ENCODE measurements at regions not wholly inside any gene's neighbourhood (a gene's known extent, or its start where the extent isn't known, plus 50 kb on each side); places are given as distances from the start of the nearest gene placed in this dataset.

DNA sequence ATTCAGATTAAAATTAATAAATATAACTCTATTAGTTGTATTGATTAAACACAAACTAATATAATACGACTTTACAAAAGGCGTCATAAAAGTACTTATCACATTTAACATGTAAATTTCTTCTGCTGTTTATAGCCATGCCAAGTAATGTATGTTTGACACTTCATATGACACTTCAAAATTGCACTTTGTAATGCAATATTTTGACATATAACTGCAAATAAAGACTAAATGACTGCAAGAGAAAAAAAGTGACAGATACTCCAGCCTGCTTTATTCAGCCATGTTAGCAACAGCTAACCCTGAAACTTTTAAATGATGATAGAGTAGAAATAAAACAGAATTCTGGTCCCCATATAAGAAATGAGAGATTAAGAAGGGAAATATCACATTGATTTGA is 1238.0 kb downstream of the MRPL39 start:
- TF ChIP-seq, protein P1, sequence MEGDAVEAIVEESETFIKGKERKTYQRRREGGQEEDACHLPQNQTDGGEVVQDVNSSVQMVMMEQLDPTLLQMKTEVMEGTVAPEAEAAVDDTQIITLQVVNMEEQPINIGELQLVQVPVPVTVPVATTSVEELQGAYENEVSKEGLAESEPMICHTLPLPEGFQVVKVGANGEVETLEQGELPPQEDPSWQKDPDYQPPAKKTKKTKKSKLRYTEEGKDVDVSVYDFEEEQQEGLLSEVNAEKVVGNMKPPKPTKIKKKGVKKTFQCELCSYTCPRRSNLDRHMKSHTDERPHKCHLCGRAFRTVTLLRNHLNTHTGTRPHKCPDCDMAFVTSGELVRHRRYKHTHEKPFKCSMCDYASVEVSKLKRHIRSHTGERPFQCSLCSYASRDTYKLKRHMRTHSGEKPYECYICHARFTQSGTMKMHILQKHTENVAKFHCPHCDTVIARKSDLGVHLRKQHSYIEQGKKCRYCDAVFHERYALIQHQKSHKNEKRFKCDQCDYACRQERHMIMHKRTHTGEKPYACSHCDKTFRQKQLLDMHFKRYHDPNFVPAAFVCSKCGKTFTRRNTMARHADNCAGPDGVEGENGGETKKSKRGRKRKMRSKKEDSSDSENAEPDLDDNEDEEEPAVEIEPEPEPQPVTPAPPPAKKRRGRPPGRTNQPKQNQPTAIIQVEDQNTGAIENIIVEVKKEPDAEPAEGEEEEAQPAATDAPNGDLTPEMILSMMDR (IDR thresholded peaks at IDR 0.05; ENCODE audit: borderline replicate concordance, extremely low read depth, low read length, poor library complexity, severe bottlenecking), result no peak
- no peak for TF ChIP-seq EZH2 (IDR thresholded peaks at IDR 0.05; ENCODE audit: borderline replicate concordance, low read depth, low read length, severe bottlenecking)

Measured in DND-41 (cell line).